Endothelial cell of umbilical vein (primary cell): ENCODE measurements at regions not wholly inside any gene's neighbourhood (a gene's known extent, or its start where the extent isn't known, plus 50 kb on each side); places are given as distances from the start of the nearest gene placed in this dataset.

ENCODE experiments used
- BruUV-seq: library from RNA; stranded (reverse); fragments of 400-500 nt; replicated peaks from 2 replicates; lab custom pipeline; 2021; lab: Mats Ljungman, UMichigan
- CTCF ChIA-PET: fragments of 300-600, 350-600 bp; sonication (Branson Sonifier 250); formaldehyde crosslinking; loops from one replicate; lab custom pipeline; 2021; ENCODE audit warnings: antibody characterized with exemption, inconsistent platforms; lab: Charles Lee
- POLR2A ChIA-PET: fragments of 300-600, 350-600 bp; sonication (Branson Sonifier 250); formaldehyde crosslinking; loops from one replicate; lab custom pipeline; 2021; ENCODE audit warnings: antibody characterized with exemption, inconsistent platforms; lab: Charles Lee
- DNase-seq: peaks from one replicate; pipeline ENCODE4 v3.0.0-alpha.2; 2011; ENCODE audit warnings: low read depth, low spot score
- FAIRE-seq: peaks from 2 replicates; lab custom pipeline; 2011; peaks lifted over from hg19 to GRCh38; lab: Jason Lieb, UNC
- H2AFZ ChIP-seq: 2 replicates; pipeline ENCODE4 v1.6.0; 2012; ENCODE audit warnings: low read depth, low read length, control low read depth, inconsistent platforms
- H3K27ac ChIP-seq: 2 replicates; pipeline ENCODE4 v1.5.1; 2011; ENCODE audit warnings: low read depth, mild to moderate bottlenecking, control low read depth, low read length, moderate library complexity; ENCODE audit not compliant: insufficient read depth
- H3K27me3 ChIP-seq, 2 experiments: 2 replicates each; pipeline versions ENCODE4 v1.6.0 to v1.6.1; 2011; ENCODE audit warnings: low read length in 2 of 2, mixed read lengths in 1 of 2; ENCODE audit not compliant: control insufficient read depth in 2 of 2, insufficient read depth in 2 of 2
- H3K36me3 ChIP-seq, 2 experiments: 2 replicates in 1 of 2; 3 replicates in 1 of 2; pipeline ENCODE4 v1.5.1; 2011; ENCODE audit warnings: low read length in 2 of 2, mild to moderate bottlenecking in 1 of 2, moderate library complexity in 1 of 2; ENCODE audit not compliant: control insufficient read depth in 2 of 2, insufficient read depth in 2 of 2; ENCODE audit errors: extremely low read depth in 1 of 2
- H3K4me1 ChIP-seq: 3 replicates; pipeline ENCODE4 v1.5.1; 2011; ENCODE audit warnings: mild to moderate bottlenecking, low read length; ENCODE audit not compliant: control insufficient read depth, insufficient read depth; ENCODE audit errors: extremely low read depth
- H3K4me2 ChIP-seq: 2 replicates; pipeline ENCODE4 v1.6.1; 2011; ENCODE audit warnings: low read length, control low read depth, mixed read lengths; ENCODE audit not compliant: insufficient read depth
- H3K4me3 ChIP-seq, 3 experiments: fragments of 200-600 bp in 1 of 3; sonication (generic), shearing (Covaris generic) in 1 of 3; replicated peaks in 1 of 3; 2 replicates each; pipeline ENCODE4 v1.5.1; 2011 to 2016; ENCODE audit warnings: control low read depth in 3 of 3, low read length in 3 of 3, mild to moderate bottlenecking in 2 of 3, inconsistent platforms in 1 of 3, low read depth in 1 of 3, moderate library complexity in 1 of 3; ENCODE audit not compliant: insufficient read depth in 1 of 3
- H3K79me2 ChIP-seq: 2 replicates; pipeline ENCODE4 v1.6.0; 2012; ENCODE audit warnings: low read length, inconsistent platforms; ENCODE audit not compliant: control insufficient read depth, insufficient read depth
- H3K9ac ChIP-seq: replicated peaks from 2 replicates; pipeline ENCODE3; 2011; ENCODE audit warnings: low read length, control low read depth; ENCODE audit not compliant: insufficient read depth; ENCODE audit errors: extremely low read depth
- H3K9me1 ChIP-seq: replicated peaks from 3 replicates; pipeline ENCODE4 v1.6.0; 2011; ENCODE audit warnings: mild to moderate bottlenecking, low read length; ENCODE audit not compliant: control insufficient read depth, insufficient read depth; ENCODE audit errors: extremely low read depth
- H3K9me3 ChIP-seq: replicated peaks from 2 replicates; pipeline ENCODE4 v1.5.1; 2012; ENCODE audit warnings: low read length, inconsistent platforms; ENCODE audit not compliant: control insufficient read depth, insufficient read depth
- H4K20me1 ChIP-seq: replicated peaks from 2 replicates; pipeline ENCODE3; 2011; ENCODE audit warnings: mild to moderate bottlenecking, low read length; ENCODE audit not compliant: control insufficient read depth, insufficient read depth; ENCODE audit errors: extremely low read depth
- EZH2 ChIP-seq: IDR thresholded peaks from 2 replicates; pipeline ENCODE4 v1.6.1; 2012; ENCODE audit warnings: borderline replicate concordance, low read depth, mild to moderate bottlenecking, moderate library complexity, low read length, inconsistent platforms; ENCODE audit not compliant: severe bottlenecking
- FOS ChIP-seq: IDR thresholded peaks from 2 replicates; pipeline ENCODE4 v1.6.1; 2011; ENCODE audit warnings: mild to moderate bottlenecking, low read length, moderate library complexity, borderline replicate concordance; ENCODE audit not compliant: insufficient read depth
- GATA2 ChIP-seq: IDR thresholded peaks from 2 replicates; pipeline ENCODE4 v1.7.0; 2011; ENCODE audit warnings: low read depth, mild to moderate bottlenecking, moderate library complexity, mixed read lengths, low read length; ENCODE audit not compliant: insufficient read length, insufficient read depth
- JUN ChIP-seq: IDR thresholded peaks from 2 replicates; pipeline ENCODE4 v1.6.1; 2011; ENCODE audit warnings: borderline replicate concordance, low read depth; ENCODE audit not compliant: insufficient read length, insufficient read depth
- MYC ChIP-seq: IDR thresholded peaks from one replicate; pipeline ENCODE4 v1.6.1; 2011; ENCODE audit warnings: mild to moderate bottlenecking, low read depth, low read length
- POLR2A ChIP-seq: IDR thresholded peaks from 2 replicates; pipeline ENCODE4 v1.6.1; 2012; ENCODE audit warnings: low read depth, mild to moderate bottlenecking, control low read depth, low read length
- POLR2AphosphoS5 ChIP-seq: IDR thresholded peaks from 2 replicates; pipeline ENCODE4 v1.6.1; 2012; ENCODE audit warnings: low read depth, mild to moderate bottlenecking, control low read depth, low read length, moderate library complexity; ENCODE audit not compliant: insufficient read depth
- dilution Hi-C: fragments of 300-500 bp; cut with MboI; formaldehyde crosslinking; loops from one replicate; pipeline ENCODE4 v1.15.0; 2019; ENCODE audit warnings: low sequenced_read_pairs; ENCODE audit not compliant: extremely low pct_ligation_motif_present
- intact Hi-C: fragments of 100-400 bp; cut with micrococcal nuclease; formaldehyde crosslinking; loops from one replicate; pipeline ENCODE4 v1.10.0; 2022
- TF ChIP-seq, protein P1 (sequence below): IDR thresholded peaks from 2 replicates; pipeline ENCODE4 v1.6.1; 2011; ENCODE audit not compliant: insufficient read depth, insufficient read length
- TF ChIP-seq, protein P2 (sequence below), 2 donors: IDR thresholded peaks; 1 replicate in 1 of 2; 2 replicates in 1 of 2; pipeline ENCODE4 v1.5.1; 2011; ENCODE audit warnings: low read length in 2 of 2, mild to moderate bottlenecking in 2 of 2, moderate library complexity in 2 of 2, control low read depth in 1 of 2, inconsistent platforms in 1 of 2, low read depth in 1 of 2; ENCODE audit not compliant: insufficient read depth in 1 of 2; ENCODE audit errors: extremely low read depth in 1 of 2

GRCh38 chr1:70497152-70497551, 86.1 kb downstream of the CTH start:
- POLR2A ChIA-PET: no interaction called here
- TF ChIP-seq GATA2: no peak
- no peak for TF ChIP-seq MYC
- no peak for TF ChIP-seq FOS
- TF ChIP-seq POLR2AphosphoS5: no peak
- no peak for TF ChIP-seq POLR2A
- no peak for TF ChIP-seq JUN
- TF ChIP-seq EZH2: no peak
- TF ChIP-seq, protein P1, sequence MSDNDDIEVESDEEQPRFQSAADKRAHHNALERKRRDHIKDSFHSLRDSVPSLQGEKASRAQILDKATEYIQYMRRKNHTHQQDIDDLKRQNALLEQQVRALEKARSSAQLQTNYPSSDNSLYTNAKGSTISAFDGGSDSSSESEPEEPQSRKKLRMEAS: no peak
- TF ChIP-seq, protein P2, sequence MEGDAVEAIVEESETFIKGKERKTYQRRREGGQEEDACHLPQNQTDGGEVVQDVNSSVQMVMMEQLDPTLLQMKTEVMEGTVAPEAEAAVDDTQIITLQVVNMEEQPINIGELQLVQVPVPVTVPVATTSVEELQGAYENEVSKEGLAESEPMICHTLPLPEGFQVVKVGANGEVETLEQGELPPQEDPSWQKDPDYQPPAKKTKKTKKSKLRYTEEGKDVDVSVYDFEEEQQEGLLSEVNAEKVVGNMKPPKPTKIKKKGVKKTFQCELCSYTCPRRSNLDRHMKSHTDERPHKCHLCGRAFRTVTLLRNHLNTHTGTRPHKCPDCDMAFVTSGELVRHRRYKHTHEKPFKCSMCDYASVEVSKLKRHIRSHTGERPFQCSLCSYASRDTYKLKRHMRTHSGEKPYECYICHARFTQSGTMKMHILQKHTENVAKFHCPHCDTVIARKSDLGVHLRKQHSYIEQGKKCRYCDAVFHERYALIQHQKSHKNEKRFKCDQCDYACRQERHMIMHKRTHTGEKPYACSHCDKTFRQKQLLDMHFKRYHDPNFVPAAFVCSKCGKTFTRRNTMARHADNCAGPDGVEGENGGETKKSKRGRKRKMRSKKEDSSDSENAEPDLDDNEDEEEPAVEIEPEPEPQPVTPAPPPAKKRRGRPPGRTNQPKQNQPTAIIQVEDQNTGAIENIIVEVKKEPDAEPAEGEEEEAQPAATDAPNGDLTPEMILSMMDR (IDR thresholded peaks at IDR 0.05; ENCODE audit: extremely low read depth in 1 of 2, insufficient read depth in 1 of 2, low read depth in 1 of 2, low read length in 2 of 2): no peak
- dilution Hi-C loops: no loop called here

More at GRCh38 chr1:70497152-70497551, 86.1 kb downstream of the CTH start:
- no peak overlapping the region for H3K27ac ChIP-seq
- no peaks in the 10 kb centered on the region for H3K79me2 ChIP-seq
- no peaks in the 10 kb centered on the region for H3K9me1 ChIP-seq
- no peaks in the 10 kb centered on the region for H4K20me1 ChIP-seq
- H3K4me1 ChIP-seq: no peaks in the 10 kb centered on the region
- H3K36me3 ChIP-seq: no peaks in the 10 kb centered on the region
- H3K4me2 ChIP-seq: no peak overlapping the region
- no peak overlapping the region for H3K4me3 ChIP-seq
- FAIRE-seq: no peak
- no peaks in the 10 kb centered on the region for H3K27me3 ChIP-seq
- no peak overlapping the region for H2AFZ ChIP-seq
- BruUV-seq: no TSS peak
- intact Hi-C loops: no loop called here
- H3K9ac ChIP-seq: no peak overlapping the region
- CTCF ChIA-PET: no interaction called here
- DNase-seq: no peak
- H3K9me3 ChIP-seq: no peaks in the 10 kb centered on the region
